Dermis microvascular lymphatic vessel endothelial cell (primary cell): ENCODE measurements at regions not wholly inside any gene's neighbourhood (a gene's known extent, or its start where the extent isn't known, plus 50 kb on each side); places are given as distances from the start of the nearest gene placed in this dataset.

ENCODE experiments used
- DNase-seq, 2 donors: peaks; one replicate each; pipeline versions ENCODE4 v3.0.0 to v3.0.0-alpha.2; 2010; ENCODE audit warnings: low read depth in 2 of 2

DNA sequence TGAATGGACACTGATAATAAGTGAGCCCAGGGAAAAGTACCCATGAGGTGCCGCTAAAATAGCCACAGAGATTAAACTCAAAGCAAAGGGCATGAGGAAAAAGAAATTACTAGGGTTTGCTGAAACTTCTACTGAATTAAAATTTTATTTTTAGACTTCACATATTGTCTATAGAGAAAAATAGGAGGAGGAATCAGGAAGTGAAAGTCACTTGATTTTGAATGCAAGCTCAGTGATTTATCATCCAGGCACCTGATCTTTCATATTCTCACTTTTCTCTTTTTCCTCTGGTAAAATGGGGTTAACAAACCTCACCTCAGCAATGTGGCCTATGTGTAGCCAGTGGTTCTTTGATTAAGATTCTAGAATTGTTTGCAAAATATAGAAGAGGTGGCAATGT, 479.8 kb downstream of the BCL11B start:
- no peak for DNase-seq

DNA sequence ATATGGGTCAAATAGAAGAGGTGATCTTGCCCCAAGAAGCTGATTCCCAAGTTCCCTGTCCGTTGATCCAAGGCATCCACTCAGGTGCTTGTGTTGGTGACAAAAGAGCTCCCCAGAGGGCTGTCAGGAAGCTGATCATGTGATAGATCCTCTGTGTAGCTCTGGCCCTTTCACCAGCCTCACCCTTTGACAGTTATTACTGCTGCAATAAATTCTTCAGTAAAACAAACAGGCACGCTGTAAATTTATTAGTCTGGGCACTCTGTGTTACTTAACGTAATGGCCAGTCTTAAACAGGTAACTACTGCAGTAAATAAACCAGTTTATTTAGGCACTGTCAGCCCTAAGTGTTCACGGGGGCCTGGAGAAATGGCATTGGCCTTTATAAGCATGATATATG, 473.9 kb downstream of the BCL11B start:
- DNase-seq: no peak

DNA sequence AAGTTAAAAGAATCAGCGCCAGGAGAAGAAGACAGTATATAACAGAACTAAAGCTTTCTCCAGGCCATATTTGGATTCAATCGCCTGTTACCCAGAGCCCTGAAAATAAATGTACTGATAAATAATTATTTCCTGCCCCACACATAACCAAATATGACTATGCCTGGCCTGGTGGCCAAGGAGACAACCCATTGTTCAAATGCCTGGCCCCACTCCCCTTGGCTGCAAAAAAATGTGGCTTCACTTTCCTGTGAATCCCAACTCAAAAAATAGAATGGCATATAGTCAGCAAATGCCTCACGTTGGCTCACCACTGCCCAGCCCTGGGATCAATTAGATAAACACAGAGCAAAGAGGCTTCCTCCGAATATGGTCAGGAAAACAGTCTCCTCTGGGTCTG, 472.1 kb downstream of the BCL11B start:
- no peak for DNase-seq

DNA sequence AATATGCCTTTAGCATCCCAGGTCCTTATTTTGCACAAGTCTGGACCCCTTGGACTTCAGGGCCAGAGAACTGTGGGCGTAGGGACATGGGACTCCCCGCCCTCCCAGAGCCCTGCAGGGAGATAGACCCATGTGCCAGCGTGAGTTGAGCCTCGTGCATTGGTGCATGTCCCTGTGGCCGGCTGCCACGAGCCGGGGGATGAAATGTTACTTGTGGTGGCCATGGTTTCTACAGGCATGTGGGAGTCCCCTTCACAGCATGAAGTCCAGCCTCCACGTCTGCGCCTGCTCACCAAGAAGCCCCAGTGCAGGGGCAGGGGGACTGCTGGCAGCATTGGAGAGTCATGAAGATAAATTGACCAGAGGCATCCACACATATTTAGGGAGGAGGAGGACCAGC, 470.0 kb downstream of the BCL11B start:
- no peak for DNase-seq

DNA sequence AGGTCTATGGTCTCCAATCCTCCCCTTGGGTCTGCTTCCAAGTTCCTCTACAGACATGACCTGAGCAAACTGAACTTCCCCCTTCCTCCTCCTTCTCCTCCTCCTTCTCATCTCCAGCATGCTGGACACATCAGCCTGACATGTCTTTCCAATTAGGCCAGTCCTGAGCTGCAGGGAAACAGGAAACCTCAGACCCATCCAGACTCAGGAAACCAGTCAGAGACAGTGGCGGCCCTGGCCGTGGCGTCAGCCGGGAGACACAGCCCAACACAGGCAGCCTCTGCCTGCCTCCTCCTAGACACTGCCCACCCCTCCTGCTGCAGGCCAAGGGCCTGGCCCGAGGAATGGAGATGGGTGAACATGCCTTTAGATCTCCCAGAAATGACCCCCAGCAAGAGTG, 468.8 kb downstream of the BCL11B start:
- no peak for DNase-seq

DNA sequence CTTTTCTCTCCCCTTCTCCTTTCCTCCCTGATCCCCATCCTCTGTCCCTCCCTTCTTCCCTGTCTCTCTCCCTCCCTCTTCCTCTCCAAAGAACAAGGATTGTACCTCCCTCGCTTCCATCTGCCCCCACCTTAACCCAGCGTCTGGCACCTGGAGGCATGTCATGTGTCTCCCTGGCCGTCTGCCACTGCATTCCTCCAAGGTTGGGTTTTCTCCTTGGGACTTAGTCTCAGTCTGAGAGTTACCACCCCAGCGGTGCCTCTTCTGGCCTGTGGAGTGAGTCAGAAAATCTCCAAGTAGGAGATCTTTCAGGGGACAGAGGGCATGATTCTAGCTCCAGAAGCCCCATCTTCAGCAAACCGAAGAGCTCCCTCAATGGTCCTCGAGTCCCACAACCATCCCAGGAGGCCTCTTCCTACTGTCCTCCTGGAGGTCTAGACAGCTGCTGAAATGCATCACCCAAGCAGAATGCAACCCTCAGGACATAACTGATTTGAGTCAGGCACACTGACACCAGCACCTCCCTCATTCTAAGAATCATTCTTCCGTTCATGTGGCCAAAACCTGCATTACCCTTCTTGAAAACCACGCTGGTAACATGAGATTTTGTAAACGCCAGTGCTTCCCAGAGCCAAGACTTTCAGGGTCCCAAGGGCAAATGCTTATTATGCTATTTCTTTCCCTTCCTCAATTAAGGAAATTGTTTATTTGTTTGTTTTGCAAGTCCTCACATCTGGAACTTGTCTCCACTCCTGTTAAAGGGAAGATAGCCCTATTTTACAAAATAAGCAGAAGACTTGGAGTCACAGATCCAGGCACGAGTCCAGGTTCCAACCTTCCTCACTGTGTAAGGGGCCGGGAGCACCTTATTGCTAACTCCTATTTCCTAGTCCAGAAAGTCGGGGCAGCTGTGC, 463.2 kb downstream of the BCL11B start:
- no peak for DNase-seq

DNA sequence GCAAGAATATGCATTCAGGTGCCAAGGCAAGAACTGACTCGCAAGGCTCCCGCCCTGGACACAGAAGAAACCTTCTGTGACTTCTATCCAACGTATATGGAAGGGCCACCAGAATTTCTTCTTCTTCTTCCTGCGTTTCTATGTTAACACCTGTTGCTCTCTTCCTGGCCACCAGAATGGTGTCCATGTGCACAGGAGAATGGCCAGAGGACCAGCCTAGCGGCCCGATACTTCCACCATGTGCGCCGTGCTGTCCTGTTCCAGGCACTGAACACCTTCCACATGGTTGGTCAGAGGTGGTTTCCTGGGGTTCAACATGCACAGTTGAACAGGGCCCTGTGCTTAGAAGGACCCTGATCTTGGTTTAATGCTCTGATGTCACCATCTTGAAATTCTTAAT, 455.8 kb downstream of the BCL11B start:
- no peak for DNase-seq

DNA sequence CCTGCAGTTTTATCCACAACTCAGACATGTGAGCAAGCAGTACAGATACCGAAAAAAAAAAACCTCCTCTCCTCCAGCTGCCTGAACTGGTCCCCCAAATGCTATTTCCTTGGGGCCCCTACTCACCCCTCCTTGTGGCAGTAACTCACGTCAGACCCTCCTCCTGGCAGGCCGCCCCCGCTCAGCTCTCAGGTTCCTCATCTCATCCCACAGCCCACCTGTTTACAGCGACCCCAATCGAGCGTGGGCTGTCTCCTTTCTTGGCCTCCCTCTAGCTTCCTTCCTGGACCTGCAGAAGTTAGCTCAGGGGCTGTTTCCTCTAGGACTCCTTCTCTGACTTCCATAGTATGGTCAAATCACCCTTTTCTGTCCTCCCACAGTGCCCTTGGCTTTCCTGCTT, 455.3 kb downstream of the BCL11B start:
- no peak for DNase-seq

DNA sequence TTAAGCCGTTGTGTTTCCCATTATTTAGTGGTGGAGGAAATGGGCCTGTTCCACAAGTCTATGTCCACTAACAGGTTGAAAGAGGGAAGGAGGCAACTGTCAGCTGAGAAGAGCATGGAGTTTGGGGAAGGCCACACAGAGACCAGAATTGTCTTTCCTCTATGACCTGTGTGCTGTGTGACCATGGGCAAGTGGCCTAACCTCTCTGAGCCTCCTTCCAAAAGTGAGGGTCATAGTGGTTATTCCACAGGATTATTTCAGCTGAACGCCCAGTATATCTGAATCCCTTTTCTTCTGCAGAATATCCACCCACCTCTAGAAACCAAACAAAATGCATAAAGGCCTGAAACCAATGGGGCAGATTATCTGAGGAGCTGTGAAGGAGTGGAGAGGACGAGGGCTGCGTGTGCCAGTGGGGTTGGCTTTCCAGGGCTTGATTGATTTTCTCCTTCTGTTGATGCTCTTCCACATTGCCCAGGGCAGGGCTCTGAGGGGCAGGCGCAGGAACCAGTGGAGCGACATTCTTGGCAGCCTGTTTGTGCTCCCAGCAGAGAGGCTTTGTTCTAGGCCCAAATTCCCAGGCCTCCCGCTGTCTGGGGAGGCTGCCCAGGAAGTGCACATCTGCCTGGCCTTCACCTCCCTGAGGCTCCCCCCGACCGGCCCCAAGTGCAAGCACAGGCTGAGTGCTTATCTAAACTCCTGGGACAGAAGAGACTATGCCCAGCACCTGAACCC, 452.7 kb downstream of the BCL11B start:
- DNase-seq: no peak

DNA sequence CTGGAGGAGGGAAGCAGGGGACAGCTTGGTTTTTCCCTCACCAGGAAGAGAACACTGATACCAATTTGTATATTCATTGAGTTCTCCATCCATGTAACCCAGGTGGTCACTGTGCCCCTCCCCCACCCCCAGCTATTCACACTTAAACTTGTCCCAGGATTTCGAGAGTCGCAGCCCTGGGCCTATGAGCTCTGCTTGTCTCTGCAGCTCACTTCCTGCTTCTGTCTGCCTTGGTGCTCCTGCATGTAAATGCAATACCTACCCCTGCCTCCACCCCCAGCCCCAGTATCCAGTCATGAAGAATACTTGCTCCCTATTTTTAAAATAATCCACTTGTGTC, 452.2 kb downstream of the BCL11B start:
- DNase-seq: no peak

DNA sequence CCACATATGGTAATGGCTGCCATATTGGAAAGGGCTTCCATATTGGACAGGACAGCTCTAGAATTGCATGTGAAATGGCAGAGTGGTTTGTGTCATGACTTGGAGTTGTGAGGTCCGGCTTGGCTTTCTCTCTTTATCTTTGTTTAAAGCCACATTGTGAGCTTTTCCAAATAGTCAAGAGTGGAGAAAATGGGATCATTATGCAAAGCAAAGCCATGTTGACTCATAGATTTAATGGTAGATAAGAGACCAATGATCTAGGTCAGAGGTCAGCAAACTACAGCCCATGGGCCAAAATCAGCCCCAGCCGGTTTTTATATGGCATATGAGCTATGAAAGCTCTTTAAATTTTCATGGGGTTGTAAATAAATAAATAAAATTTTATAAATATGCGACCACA, 449.1 kb downstream of the BCL11B start:
- DNase-seq: no peak

DNA sequence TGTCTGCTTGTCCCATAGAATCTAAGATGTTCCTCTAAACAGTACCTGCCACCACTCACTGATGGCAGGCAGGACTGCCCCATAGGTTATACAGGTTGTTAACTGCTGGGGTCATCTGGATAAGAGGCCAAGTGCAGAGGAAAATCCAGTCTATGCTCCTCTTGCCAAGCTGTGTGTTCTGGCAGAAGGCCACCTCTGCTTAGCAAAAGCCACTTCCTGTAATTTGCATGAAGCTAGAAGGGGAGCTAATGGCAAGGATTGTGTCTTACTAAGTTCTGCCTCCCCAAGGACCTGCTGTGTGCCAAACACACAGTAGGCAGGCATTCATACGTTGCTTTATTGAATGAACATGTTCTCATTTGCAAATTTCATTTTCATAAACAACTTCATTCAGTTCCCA, 445.4 kb downstream of the BCL11B start:
- DNase-seq: no peak

DNA sequence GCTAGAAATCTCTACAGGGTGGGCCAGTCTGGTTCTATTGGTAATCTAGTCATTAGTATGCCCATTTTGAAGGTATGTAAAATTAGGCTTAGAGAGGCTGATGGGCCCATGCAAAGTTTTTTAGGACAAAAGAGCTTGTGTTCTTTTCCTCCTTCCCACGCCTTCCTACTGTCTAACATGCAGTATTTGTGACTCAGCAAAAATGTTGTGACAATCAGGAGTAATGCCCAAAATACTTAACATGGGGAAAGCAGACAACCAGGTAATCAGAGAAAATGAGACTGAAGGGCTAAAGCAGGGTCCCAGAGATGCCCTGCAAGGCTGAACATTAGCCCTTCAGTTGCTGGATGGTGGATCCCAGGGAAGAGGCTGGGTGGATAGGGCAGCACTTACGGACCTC, 437.9 kb downstream of the BCL11B start:
- no peak for DNase-seq

DNA sequence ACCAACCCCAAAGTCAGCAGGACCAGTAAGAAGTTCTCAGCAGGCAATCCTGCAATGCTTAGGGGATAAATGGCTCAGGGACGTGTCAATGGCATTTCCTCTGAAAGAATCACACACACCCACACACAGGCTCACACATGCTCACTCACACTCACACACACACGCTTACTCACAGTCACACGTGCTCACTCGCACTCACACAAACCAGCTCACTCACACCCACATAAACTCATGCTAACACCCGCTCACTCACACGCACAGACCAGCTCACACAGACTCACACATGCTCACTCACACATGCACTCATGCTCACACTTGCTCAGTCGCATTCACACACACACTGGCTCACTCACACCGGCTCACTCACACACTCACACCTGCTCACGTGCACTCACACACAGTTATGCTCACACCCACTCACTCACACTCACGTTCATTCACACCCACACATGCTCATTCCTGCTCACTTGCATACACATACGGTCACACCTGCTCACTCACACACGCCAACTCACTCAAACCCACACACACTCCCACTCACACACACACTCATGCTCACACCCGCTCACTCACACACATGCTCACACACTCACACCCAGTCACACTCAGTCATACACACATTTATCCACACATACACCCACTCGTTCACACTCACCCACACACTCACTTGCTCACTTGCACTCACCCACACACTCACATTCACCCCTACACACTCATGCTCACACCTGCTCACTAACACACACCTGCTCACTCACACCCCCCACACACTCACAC, 436.8 kb downstream of the BCL11B start:
- no peak for DNase-seq

DNA sequence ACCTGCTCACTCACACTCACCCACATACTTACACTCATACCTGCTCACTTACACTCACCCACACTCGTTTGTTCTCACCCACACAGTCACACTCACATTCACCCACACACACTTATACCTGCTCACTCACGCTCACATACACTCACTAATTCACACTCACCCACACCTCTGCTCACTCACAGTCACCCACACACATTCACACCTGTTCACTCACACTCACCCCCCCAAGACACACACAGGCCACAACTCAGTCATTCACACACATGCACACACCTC, 436.2 kb downstream of the BCL11B start:
- DNase-seq: no peak

DNA sequence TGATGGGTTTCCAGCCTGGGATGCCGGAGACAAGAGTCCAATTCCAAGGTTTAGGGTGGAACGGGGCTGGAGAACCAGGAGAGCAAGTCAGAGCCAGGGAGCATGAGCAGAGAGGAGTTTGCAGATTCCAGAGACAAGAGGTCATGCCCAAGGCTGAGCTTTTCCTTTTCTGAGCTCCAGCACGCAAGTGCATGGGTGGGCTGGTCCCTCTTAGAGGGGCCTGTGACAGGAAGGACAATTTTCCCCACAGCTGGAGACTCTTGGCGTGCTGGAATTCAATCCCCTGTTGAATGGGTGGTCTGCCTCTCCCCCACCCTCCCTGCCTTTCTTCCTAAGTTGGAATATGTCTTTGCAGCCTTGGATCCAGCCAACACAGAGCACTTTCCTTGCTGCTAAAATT, 431.9 kb downstream of the BCL11B start:
- DNase-seq: no peak

DNA sequence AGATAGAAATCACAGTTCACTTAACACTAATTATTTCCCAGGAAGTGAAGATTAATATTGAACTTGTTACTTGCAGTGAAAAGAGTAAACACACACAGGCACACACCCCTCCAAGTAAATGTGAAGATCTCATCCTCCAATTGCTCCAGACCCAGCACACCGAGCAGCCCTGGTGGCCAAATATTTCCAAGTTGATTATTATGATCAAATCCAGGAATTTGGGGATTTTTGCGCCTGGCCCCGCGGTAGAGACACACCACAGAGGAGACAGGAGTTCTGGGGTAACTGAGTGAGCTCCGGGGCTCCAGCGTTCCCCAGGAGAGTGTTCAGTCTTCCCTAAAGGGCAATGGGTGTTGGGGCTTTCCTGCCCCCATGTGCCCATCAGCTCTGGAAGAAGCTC, 431.5 kb downstream of the BCL11B start:
- no peak for DNase-seq

DNA sequence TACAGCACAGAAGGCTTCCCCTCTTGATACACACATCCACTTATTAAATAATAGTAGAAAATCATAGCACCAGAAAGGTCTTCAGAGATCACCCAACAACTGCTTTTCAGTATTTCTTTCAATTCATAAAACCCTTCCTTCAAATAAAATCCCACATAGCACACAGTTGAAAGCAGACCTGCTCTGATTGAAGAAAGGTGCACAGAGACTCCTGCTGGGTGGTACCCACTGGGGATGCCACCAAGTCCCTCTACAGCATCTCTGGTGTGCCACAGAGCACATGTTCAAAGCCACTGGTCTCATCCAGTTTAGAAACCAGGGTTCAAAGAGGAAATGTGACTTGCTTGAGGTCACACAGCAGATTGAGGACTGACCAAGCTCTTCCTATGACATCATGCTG, 427.5 kb downstream of the BCL11B start:
- DNase-seq: no peak

DNA sequence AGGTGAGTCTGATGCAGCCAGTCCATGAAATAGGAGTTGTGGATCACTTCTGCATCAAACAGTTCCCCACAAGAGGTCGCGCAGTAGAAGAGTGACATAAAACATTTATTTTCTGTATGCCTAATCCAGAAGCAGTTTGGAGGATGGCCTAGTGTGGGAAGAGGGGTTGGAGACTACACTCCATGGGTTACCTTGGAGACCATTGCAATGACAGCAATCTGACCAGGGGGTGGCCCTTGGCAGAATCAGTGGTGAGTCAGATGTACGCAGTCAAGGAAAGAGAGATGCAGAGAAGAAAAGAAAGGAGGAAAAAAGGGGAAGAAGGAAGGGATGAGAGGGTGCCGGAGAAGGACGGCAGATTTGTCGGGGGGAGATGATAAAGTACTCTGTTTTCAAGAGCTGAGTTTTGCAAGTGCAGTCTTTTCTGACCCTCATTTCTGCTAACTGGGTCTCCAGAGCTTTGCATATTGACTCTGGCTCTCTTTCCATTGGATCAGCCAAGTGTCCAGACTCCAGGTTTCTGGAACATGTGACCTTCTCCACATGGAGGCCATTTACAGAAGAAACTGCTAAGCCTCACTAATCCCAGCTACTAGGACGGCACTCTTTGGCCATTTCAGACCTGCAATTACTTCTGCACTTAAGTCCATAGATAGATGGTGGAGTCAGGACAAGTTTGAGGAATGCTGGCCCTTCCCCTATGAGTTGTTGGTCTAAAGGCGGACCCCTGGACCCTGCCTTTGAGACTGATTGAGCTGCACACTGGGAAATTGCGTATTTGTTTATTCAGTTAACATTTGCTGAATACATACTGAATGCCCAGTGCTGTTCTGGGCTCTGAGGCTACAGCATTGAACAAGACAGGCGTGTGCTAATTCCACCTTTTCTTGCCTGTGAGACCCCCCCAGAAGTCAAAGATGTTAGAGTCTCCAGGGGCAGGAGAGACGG, 424.2 kb downstream of the BCL11B start:
- no peak for DNase-seq

DNA sequence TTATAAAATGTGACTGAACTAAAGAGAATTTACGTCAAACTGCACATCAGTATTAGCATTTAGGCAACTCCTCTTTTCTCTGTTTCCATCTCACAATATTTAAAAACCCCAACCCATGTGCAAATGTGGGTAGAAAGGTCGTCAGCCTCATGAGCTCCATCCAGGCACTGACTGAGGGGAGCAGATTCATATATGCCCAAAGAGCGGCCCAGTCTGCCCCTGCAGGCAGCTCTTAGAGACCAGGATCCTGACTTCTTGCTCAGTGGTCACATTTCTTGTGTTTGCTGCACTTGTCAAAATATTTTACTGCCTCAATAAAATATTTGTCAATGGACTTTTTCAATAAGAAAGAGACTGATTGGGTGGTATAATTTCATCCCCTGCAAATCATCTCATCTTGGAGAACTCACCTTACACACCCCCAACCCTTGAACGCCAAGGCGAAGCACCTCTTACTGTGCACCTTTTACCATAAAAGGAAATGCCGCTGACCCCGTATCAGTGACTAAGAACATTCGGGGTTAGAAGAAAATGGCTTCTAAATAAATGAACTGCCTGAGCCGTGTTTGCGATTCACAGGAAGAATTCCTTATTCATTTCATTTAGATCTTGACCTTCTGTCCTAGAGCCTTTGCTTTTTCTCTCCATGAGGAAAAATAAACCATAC, 418.8 kb downstream of the BCL11B start:
- DNase-seq: no peak
